ENCODE measurements at regions not wholly inside any gene's neighbourhood (a gene's known extent, or its start where the extent isn't known, plus 50 kb on each side); places are given as distances from the start of the nearest gene placed in this dataset.

GRCh38 chr18:28390022-28390421 is 213.1 kb upstream of the CDH2 start:
- H3K4me2 ChIP-seq (ENCODE audit: low read length), result no peak overlapping the region
- H3K27me3 ChIP-seq (ENCODE audit: control insufficient read depth, low read length), result no peaks in the 10 kb centered on the region
- no peaks in the 10 kb centered on the region for H4K20me1 ChIP-seq (ENCODE audit: control insufficient read depth, insufficient read depth, low read depth, low read length)
- no peaks in the 10 kb centered on the region for H3K4me1 ChIP-seq (ENCODE audit: control insufficient read depth, low read length)
- peaks cover 4% of the 10 kb centered on the region; the same call in 1 of the 2 replicates for H3K9me3 ChIP-seq (ENCODE audit: control insufficient read depth, insufficient read depth, low read length)
- no peak overlapping the region for H3K27ac ChIP-seq (ENCODE audit: low read depth, low read length)
- no peaks in the 10 kb centered on the region for H3F3A ChIP-seq (ENCODE audit: control insufficient read depth, insufficient read depth)
- no peaks in the 10 kb centered on the region for H3K79me2 ChIP-seq (ENCODE audit: control insufficient read depth, low read length)
- H3K36me3 ChIP-seq (ENCODE audit: control insufficient read depth, low read length), result no peaks in the 10 kb centered on the region
- H3K4me3 ChIP-seq (ENCODE audit: low read length), result no peak overlapping the region
- TF ChIP-seq EZH2phosphoT487 (IDR thresholded peaks at IDR 0.05; ENCODE audit: borderline replicate concordance, low read length) (no peak), CTCF (IDR thresholded peaks at IDR 0.05; ENCODE audit: low read depth, low read length, poor library complexity, severe bottlenecking) (no peak)
- no peaks in the 10 kb centered on the region for H3K9me2 ChIP-seq (replicated peaks; ENCODE audit: control insufficient read depth, low read length)

GRCh38 chr18:28382215-28382879 is 205.4 kb upstream of the CDH2 start:
- H3K9me2 ChIP-seq (replicated peaks; ENCODE audit: control insufficient read depth, low read length), result no peaks in the 10 kb centered on the region
- no peak overlapping the region for H3K27ac ChIP-seq (ENCODE audit: low read depth, low read length)
- TF ChIP-seq CTCF (IDR thresholded peaks at IDR 0.05; ENCODE audit: low read depth, low read length, poor library complexity, severe bottlenecking), result no peak
- no peak for TF ChIP-seq EZH2phosphoT487 (IDR thresholded peaks at IDR 0.05; ENCODE audit: borderline replicate concordance, low read length)
- no peak overlapping the region for H3K4me3 ChIP-seq (ENCODE audit: low read length)
- no peaks in the 10 kb centered on the region for H4K20me1 ChIP-seq (ENCODE audit: control insufficient read depth, insufficient read depth, low read depth, low read length)
- no peaks in the 10 kb centered on the region for H3K79me2 ChIP-seq (ENCODE audit: control insufficient read depth, low read length)
- H3K27me3 ChIP-seq (ENCODE audit: control insufficient read depth, low read length), result no peaks in the 10 kb centered on the region
- H3F3A ChIP-seq (ENCODE audit: control insufficient read depth, insufficient read depth), result no peaks in the 10 kb centered on the region
- H3K36me3 ChIP-seq (ENCODE audit: control insufficient read depth, low read length), result no peaks in the 10 kb centered on the region
- peaks cover 2% of the 10 kb centered on the region; the same call in 1 of the 2 replicates for H3K9me3 ChIP-seq (ENCODE audit: control insufficient read depth, insufficient read depth, low read length)
- H3K4me1 ChIP-seq (ENCODE audit: control insufficient read depth, low read length), result no peaks in the 10 kb centered on the region
- no peak overlapping the region for H3K4me2 ChIP-seq (ENCODE audit: low read length)

GRCh38 chr18:28372186-28372585 is 195.3 kb upstream of the CDH2 start:
- Histone ChIP-seq H3K36me3 (ENCODE audit: control insufficient read depth, low read length) (no peaks in the 10 kb centered on the region), H3K9me3 (ENCODE audit: control insufficient read depth, insufficient read depth, low read length) (no peaks in the 10 kb centered on the region), H3K4me2 (ENCODE audit: low read length) (no peak overlapping the region), H3K79me2 (ENCODE audit: control insufficient read depth, low read length) (no peaks in the 10 kb centered on the region), H3K4me1 (ENCODE audit: control insufficient read depth, low read length) (no peaks in the 10 kb centered on the region), H4K20me1 (ENCODE audit: control insufficient read depth, insufficient read depth, low read depth, low read length) (no peaks in the 10 kb centered on the region), H3K27me3 (ENCODE audit: control insufficient read depth, low read length) (no peaks in the 10 kb centered on the region), H3F3A (ENCODE audit: control insufficient read depth, insufficient read depth) (no peaks in the 10 kb centered on the region), H3K9me2 (replicated peaks; ENCODE audit: control insufficient read depth, low read length) (no peaks in the 10 kb centered on the region), H3K27ac (ENCODE audit: low read depth, low read length) (no peak overlapping the region), H3K4me3 (ENCODE audit: low read length) (no peak overlapping the region)
- TF ChIP-seq CTCF (IDR thresholded peaks at IDR 0.05; ENCODE audit: low read depth, low read length, poor library complexity, severe bottlenecking) (no peak), EZH2phosphoT487 (IDR thresholded peaks at IDR 0.05; ENCODE audit: borderline replicate concordance, low read length) (no peak)

All from DOHH2 (cell line).